ENCODE measurements at regions not wholly inside any gene's neighbourhood (a gene's known extent, or its start where the extent isn't known, plus 50 kb on each side); places are given as distances from the start of the nearest gene placed in this dataset.
A peak's percentile ranks its signal among the peaks of the same experiment; 100 is the strongest.

- no peaks in the 10 kb centered on the region for H3K4me1 ChIP-seq
- H3K9me3 ChIP-seq = no peaks in the 10 kb centered on the region
- DNase-seq = no peak
- H3K27me3 ChIP-seq = no peaks in the 10 kb centered on the region
- no peak overlapping the region for H3K27ac ChIP-seq
- no peaks in the 10 kb centered on the region for H3K36me3 ChIP-seq
- TF ChIP-seq, protein P1, sequence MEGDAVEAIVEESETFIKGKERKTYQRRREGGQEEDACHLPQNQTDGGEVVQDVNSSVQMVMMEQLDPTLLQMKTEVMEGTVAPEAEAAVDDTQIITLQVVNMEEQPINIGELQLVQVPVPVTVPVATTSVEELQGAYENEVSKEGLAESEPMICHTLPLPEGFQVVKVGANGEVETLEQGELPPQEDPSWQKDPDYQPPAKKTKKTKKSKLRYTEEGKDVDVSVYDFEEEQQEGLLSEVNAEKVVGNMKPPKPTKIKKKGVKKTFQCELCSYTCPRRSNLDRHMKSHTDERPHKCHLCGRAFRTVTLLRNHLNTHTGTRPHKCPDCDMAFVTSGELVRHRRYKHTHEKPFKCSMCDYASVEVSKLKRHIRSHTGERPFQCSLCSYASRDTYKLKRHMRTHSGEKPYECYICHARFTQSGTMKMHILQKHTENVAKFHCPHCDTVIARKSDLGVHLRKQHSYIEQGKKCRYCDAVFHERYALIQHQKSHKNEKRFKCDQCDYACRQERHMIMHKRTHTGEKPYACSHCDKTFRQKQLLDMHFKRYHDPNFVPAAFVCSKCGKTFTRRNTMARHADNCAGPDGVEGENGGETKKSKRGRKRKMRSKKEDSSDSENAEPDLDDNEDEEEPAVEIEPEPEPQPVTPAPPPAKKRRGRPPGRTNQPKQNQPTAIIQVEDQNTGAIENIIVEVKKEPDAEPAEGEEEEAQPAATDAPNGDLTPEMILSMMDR (IDR thresholded peaks at IDR 0.05) = no peak
- intact Hi-C loops (cut with DNase I) = no loop called here
- H3K4me3 ChIP-seq = no peak overlapping the region
- ATAC-seq = no peak
These were observed 1231.6 kb upstream of the CELF2 start for GRCh38 chr10:9786101-9786500.

GRCh38 chr10:9786576-9786975, 1231.1 kb upstream of the CELF2 start:
- H3K9me3 ChIP-seq = no peaks in the 10 kb centered on the region
- H3K27me3 ChIP-seq = no peaks in the 10 kb centered on the region
- intact Hi-C loops (cut with DNase I) = no loop called here
- no peaks in the 10 kb centered on the region for H3K4me1 ChIP-seq
- DNase-seq (no peak), ATAC-seq (no peak)
- no peak overlapping the region for H3K27ac ChIP-seq
- TF ChIP-seq, protein P1 (IDR thresholded peaks at IDR 0.05) = no peak
- no peaks in the 10 kb centered on the region for H3K36me3 ChIP-seq
- H3K4me3 ChIP-seq = no peak overlapping the region

GRCh38 chr10:9789996-9790395, 1227.7 kb upstream of the CELF2 start:
- no peaks in the 10 kb centered on the region for H3K27me3 ChIP-seq
- H3K4me3 ChIP-seq = no peak overlapping the region
- TF ChIP-seq, protein P1 (IDR thresholded peaks at IDR 0.05) = no peak
- no peaks in the 10 kb centered on the region for H3K36me3 ChIP-seq
- H3K9me3 ChIP-seq = no peaks in the 10 kb centered on the region
- no peak overlapping the region for H3K27ac ChIP-seq
- no peak for DNase-seq
- intact Hi-C loops (cut with DNase I) = no loop called here
- ATAC-seq = no peak
- no peaks in the 10 kb centered on the region for H3K4me1 ChIP-seq

GRCh38 chr10:9792181-9792580, 1225.5 kb upstream of the CELF2 start:
- Histone ChIP-seq H3K4me3 (no peak overlapping the region), H3K36me3 (no peaks in the 10 kb centered on the region), H3K9me3 (no peaks in the 10 kb centered on the region), H3K27ac (no peak overlapping the region), H3K4me1 (no peaks in the 10 kb centered on the region), H3K27me3 (no peaks in the 10 kb centered on the region)
- TF ChIP-seq, protein P1 (IDR thresholded peaks at IDR 0.05) = no peak
- no peak for DNase-seq
- intact Hi-C loops (cut with DNase I) = no loop called here
- ATAC-seq = peak; percentile 88

- Histone ChIP-seq H3K27ac (no peak overlapping the region), H3K9me3 (no peaks in the 10 kb centered on the region), H3K36me3 (no peaks in the 10 kb centered on the region), H3K27me3 (no peaks in the 10 kb centered on the region), H3K4me1 (no peaks in the 10 kb centered on the region), H3K4me3 (no peak overlapping the region)
- ATAC-seq (no peak), DNase-seq (no peak)
- intact Hi-C loops (cut with DNase I) = no loop called here
- TF ChIP-seq, protein P1 (IDR thresholded peaks at IDR 0.05) = no peak
These were observed 1221.1 kb upstream of the CELF2 start for GRCh38 chr10:9796564-9796963.
